H1 (cell line): ENCODE measurements at regions not wholly inside any gene's neighbourhood (a gene's known extent, or its start where the extent isn't known, plus 50 kb on each side); places are given as distances from the start of the nearest gene placed in this dataset.

Source experiments
- CHD1 ChIP-seq: IDR thresholded peaks from 2 replicates; pipeline ENCODE4 v1.6.1; 2012; ENCODE audit warnings: low read depth, low read length, improper control_type of control experiment
- RAD21 ChIP-seq, 2 experiments: IDR thresholded peaks in 1 of 2; conservative IDR thresholded peaks in 1 of 2; 2 replicates each; pipeline ENCODE4 v1.6.1; 2011; ENCODE audit warnings: low read depth in 2 of 2, low read length in 2 of 2, improper control_type of control experiment in 1 of 2, inconsistent platforms in 1 of 2, mild to moderate bottlenecking in 1 of 2, moderate library complexity in 1 of 2

DNA sequence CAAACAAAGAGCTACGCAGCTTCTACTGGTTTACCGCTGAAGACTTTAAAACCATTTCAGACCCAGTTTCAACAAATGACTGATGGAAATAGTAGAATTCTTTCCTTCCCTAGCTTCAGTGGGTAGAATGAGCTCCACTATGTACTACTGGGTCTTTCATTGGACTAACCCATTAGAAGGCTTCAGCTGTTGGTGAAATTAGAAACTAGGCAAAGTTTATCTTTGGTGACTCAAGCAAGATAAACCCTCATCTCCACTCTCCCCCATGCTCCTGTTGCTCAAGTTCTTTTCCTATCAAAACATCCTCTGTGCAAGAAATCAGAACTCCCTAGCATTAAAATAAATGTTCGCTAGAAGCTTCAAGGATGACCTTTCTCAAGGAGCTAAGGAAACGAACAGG lies 159.2 kb downstream of the PAWR start (continued):
- TF ChIP-seq CHD1 (no peak), RAD21 (IDR thresholded peaks at IDR 0.05 in 1 of 2, conservative IDR thresholded peaks at IDR 0.05 in 1 of 2; ENCODE audit: low read depth in 2 of 2, low read length in 2 of 2) (no peak)
